H1 (cell line): ENCODE measurements at regions not wholly inside any gene's neighbourhood (a gene's known extent, or its start where the extent isn't known, plus 50 kb on each side); places are given as distances from the start of the nearest gene placed in this dataset.

Experiments used
- CTCF ChIA-PET: fragments of 300-600 bp; sonication (Branson Sonifier 250); formaldehyde crosslinking; loops from one replicate; lab custom pipeline; 2021; ENCODE audit not compliant: partially characterized antibody; lab: Charles Lee
- POLR2A ChIA-PET: fragments of 300-600 bp; sonication (Branson Sonifier 250); formaldehyde crosslinking; loops from one replicate; lab custom pipeline; 2021; ENCODE audit warnings: inconsistent platforms; ENCODE audit not compliant: partially characterized antibody; lab: Charles Lee
- DNase-seq, 2 experiments: peaks; one replicate each; pipeline versions ENCODE4 v3.0.0 to v3.0.0-alpha.2; 2010 to 2022; ENCODE audit warnings: low spot score in 2 of 2, low read depth in 1 of 2, mixed read lengths in 1 of 2
- FAIRE-seq: peaks from 2 replicates; lab custom pipeline; 2011; peaks lifted over from hg19 to GRCh38; lab: Jason Lieb, UNC
- H2AFZ ChIP-seq: 2 replicates; pipeline ENCODE4 v1.8.1; 2012; ENCODE audit warnings: low read length, inconsistent platforms
- H2AK5ac ChIP-seq: 2 replicates; pipeline ENCODE4 v1.6.1; 2013; ENCODE audit warnings: low read depth, low read length
- H2BK120ac ChIP-seq: replicated peaks from 2 replicates; pipeline ENCODE3; 2013; ENCODE audit warnings: low read depth, low read length, inconsistent platforms
- H2BK12ac ChIP-seq: 2 replicates; pipeline ENCODE4 v1.6.1; 2013; ENCODE audit warnings: low read depth, low read length
- H2BK15ac ChIP-seq: 2 replicates; pipeline ENCODE4 v1.6.1; 2013; ENCODE audit warnings: low read length
- H2BK20ac ChIP-seq: 2 replicates; pipeline ENCODE4 v1.6.1; 2013; ENCODE audit warnings: low read length
- H2BK5ac ChIP-seq: 2 replicates; pipeline ENCODE4 v1.6.1; 2013; ENCODE audit warnings: low read depth, low read length
- H3K14ac ChIP-seq: 2 replicates; pipeline ENCODE4 v1.6.1; 2013; ENCODE audit warnings: inconsistent platforms; ENCODE audit not compliant: insufficient read length
- H3K18ac ChIP-seq: 2 replicates; pipeline ENCODE4 v1.6.1; 2013; ENCODE audit warnings: low read length; ENCODE audit errors: extremely low read depth
- H3K23ac ChIP-seq: 2 replicates; pipeline ENCODE4 v1.6.1; 2013; ENCODE audit warnings: inconsistent platforms; ENCODE audit not compliant: insufficient read length
- H3K23me2 ChIP-seq: 2 replicates; pipeline ENCODE4 v1.6.1; 2013; ENCODE audit warnings: low read depth, low read length
- H3K27ac ChIP-seq: 2 replicates; pipeline ENCODE4 v1.6.1; 2011; ENCODE audit warnings: low read depth, low read length, inconsistent platforms
- H3K27me3 ChIP-seq, 4 experiments: replicated peaks in 1 of 4; 1 replicate in 1 of 4; 2 replicates in 3 of 4; pipeline versions ENCODE4 v1.6.1 to v1.8.1; 2011 to 2013; ENCODE audit warnings: low read length in 3 of 4, mild to moderate bottlenecking in 3 of 4, inconsistent platforms in 2 of 4, mixed read lengths in 2 of 4, moderate library complexity in 1 of 4; ENCODE audit not compliant: control insufficient read depth in 3 of 4, insufficient read depth in 3 of 4; ENCODE audit errors: extremely low read depth in 1 of 4
- H3K36me3 ChIP-seq, 4 experiments: 2 replicates each; pipeline versions ENCODE4 v1.6.1 to v1.8.1; 2011 to 2013; ENCODE audit warnings: mild to moderate bottlenecking in 4 of 4, low read length in 3 of 4, moderate library complexity in 2 of 4, control low read depth in 1 of 4, inconsistent platforms in 1 of 4; ENCODE audit not compliant: insufficient read depth in 4 of 4, control insufficient read depth in 2 of 4
- H3K4ac ChIP-seq: replicated peaks from 2 replicates; pipeline ENCODE3; 2013; ENCODE audit warnings: low read length, low read depth, mixed read lengths, inconsistent platforms; ENCODE audit not compliant: insufficient read length
- H3K4me1 ChIP-seq, 4 experiments: replicated peaks in 1 of 4; 1 replicate in 1 of 4; 2 replicates in 3 of 4; pipeline versions ENCODE4 v1.6.1 to v1.8.1; 2011 to 2013; ENCODE audit warnings: low read length in 3 of 4, inconsistent platforms in 2 of 4, mixed read lengths in 1 of 4; ENCODE audit not compliant: insufficient read depth in 4 of 4, control insufficient read depth in 3 of 4
- H3K4me2 ChIP-seq, 2 experiments: 2 replicates each; pipeline versions ENCODE4 v1.6.1 to v1.8.1; 2011 to 2013; ENCODE audit warnings: low read depth in 2 of 2, low read length in 2 of 2, control low read depth in 1 of 2, inconsistent platforms in 1 of 2, mild to moderate bottlenecking in 1 of 2; ENCODE audit not compliant: insufficient read depth in 1 of 2
- H3K4me3 ChIP-seq, 4 experiments: fragments of 200-600, 300-600 bp in 1 of 4; sonication (generic), shearing (Covaris generic), sonication (Bioruptor Twin) in 1 of 4; 2 replicates each; pipeline versions ENCODE4 v1.5.1 to v1.8.1; 2011 to 2016; ENCODE audit warnings: low read length in 4 of 4, low read depth in 3 of 4, control low read depth in 2 of 4, inconsistent platforms in 2 of 4, mild to moderate bottlenecking in 2 of 4, mixed read lengths in 1 of 4, moderate library complexity in 1 of 4; ENCODE audit not compliant: insufficient read depth in 2 of 4; ENCODE audit errors: extremely low read depth in 1 of 4
- H3K56ac ChIP-seq: replicated peaks from 2 replicates; pipeline ENCODE3; 2013; ENCODE audit warnings: low read depth, mild to moderate bottlenecking, mixed read lengths, low read length, inconsistent platforms; ENCODE audit not compliant: insufficient read length
- H3K79me1 ChIP-seq: 2 replicates; pipeline ENCODE4 v1.6.1; 2013; ENCODE audit warnings: low read depth, low read length, control low read depth
- H3K79me2 ChIP-seq, 2 experiments: 2 replicates each; pipeline versions ENCODE4 v1.6.1 to v1.8.1; 2012 to 2013; ENCODE audit warnings: low read length in 2 of 2, mild to moderate bottlenecking in 2 of 2, inconsistent platforms in 1 of 2; ENCODE audit not compliant: insufficient read depth in 2 of 2, control insufficient read depth in 1 of 2
- H3K9ac ChIP-seq, 4 experiments: replicated peaks in 1 of 4; 1 replicate in 1 of 4; 2 replicates in 3 of 4; pipeline versions ENCODE4 v1.6.1 to v1.8.1; 2011 to 2013; ENCODE audit warnings: low read depth in 3 of 4, low read length in 3 of 4, control low read depth in 2 of 4, mild to moderate bottlenecking in 2 of 4, moderate library complexity in 2 of 4, inconsistent platforms in 1 of 4; ENCODE audit errors: extremely low read depth in 1 of 4
- H3K9me3 ChIP-seq, 2 experiments: 2 replicates each; pipeline versions ENCODE4 v1.6.1 to v1.8.1; 2012 to 2013; ENCODE audit warnings: mild to moderate bottlenecking in 2 of 2, moderate library complexity in 2 of 2, control low read depth in 1 of 2, inconsistent platforms in 1 of 2, low read depth in 1 of 2, low read length in 1 of 2, mixed read lengths in 1 of 2; ENCODE audit not compliant: insufficient read depth in 2 of 2
- H4K20me1 ChIP-seq, 2 experiments: replicated peaks in 1 of 2; 2 replicates each; pipeline versions ENCODE3 to v1.8.1; 2011 to 2013; ENCODE audit warnings: inconsistent platforms in 2 of 2, low read length in 2 of 2, mild to moderate bottlenecking in 1 of 2; ENCODE audit not compliant: insufficient read depth in 2 of 2, control insufficient read depth in 1 of 2
- H4K5ac ChIP-seq: 2 replicates; pipeline ENCODE4 v1.6.1; 2013; ENCODE audit warnings: low read length, low read depth, mixed read lengths, inconsistent platforms; ENCODE audit not compliant: insufficient read length
- H4K8ac ChIP-seq: 2 replicates; pipeline ENCODE4 v1.8.0; 2013; ENCODE audit warnings: mild to moderate bottlenecking, moderate library complexity, low read length, inconsistent platforms; ENCODE audit not compliant: insufficient read depth; ENCODE audit errors: extremely low read depth
- H4K91ac ChIP-seq: replicated peaks from 2 replicates; pipeline ENCODE3; 2013; ENCODE audit warnings: low read length, mixed read lengths, inconsistent platforms; ENCODE audit not compliant: insufficient read length
- BRCA1 ChIP-seq: IDR thresholded peaks from 2 replicates; pipeline ENCODE4 v1.6.1; 2012; ENCODE audit warnings: low read depth, low read length, improper control_type of control experiment
- CHD2 ChIP-seq: IDR thresholded peaks from 2 replicates; pipeline ENCODE4 v1.6.1; 2012; ENCODE audit warnings: low read length, improper control_type of control experiment
- EGR1 ChIP-seq: IDR thresholded peaks from 2 replicates; pipeline ENCODE4 v1.6.1; 2011; ENCODE audit warnings: low read depth, low read length, borderline replicate concordance
- GTF2F1 ChIP-seq: IDR thresholded peaks from 2 replicates; pipeline ENCODE4 v1.6.1; 2012; ENCODE audit warnings: low read depth, low read length, improper control_type of control experiment, borderline replicate concordance
- SP4 ChIP-seq: IDR thresholded peaks from 2 replicates; pipeline ENCODE4 v1.6.1; 2012; ENCODE audit warnings: low read length, inconsistent platforms
- WGBS, 2 experiments: shearing (Covaris generic) in 1 of 2; methylation state at CpG; one replicate each; pipeline versions ENCODE4 v1.1.6 to v1.1.7; 2013 to 2015; ENCODE audit warnings: low lambda C conversion rate in 2 of 2, mixed read lengths in 2 of 2, inconsistent platforms in 1 of 2, low coverage in 1 of 2, missing lambda C conversion rate in 1 of 2; ENCODE audit not compliant: insufficient replicate concordance in 2 of 2, insufficient coverage in 1 of 2, insufficient read length in 1 of 2; ENCODE audit errors: extremely low coverage in 1 of 2, missing lambda C conversion rate in 1 of 2; 5-methylcytosine and 5-hydroxymethylcytosine counted together

DNA sequence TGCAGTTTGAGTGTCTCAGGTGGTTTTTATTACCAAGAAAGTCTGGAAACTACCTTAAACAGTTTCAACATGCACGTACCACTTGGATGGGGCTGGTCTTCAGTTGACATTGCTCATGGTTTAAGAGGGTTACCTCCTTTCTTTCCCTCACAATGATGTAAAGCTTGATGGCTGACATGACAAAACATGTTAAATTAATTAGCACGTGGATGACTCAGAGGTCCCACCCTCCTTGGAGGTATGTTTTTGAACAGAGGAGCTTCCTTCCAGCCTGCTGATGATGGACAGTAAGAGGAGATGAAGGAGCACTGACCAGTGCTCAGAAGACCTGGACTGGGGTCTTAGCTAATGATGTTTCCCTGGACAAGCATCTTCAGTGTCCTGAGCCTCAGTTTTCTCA, 322.3 kb upstream of the PODXL start:
- H3K9me3 ChIP-seq, result peaks cover 0 to 5% of the 10 kb centered on the region in 2 experiments; a peak in 2 of 4 replicates
- H4K5ac ChIP-seq, result no peak overlapping the region
- ChIA-PET POLR2A (no interaction called here), CTCF (interaction anchor here (1.4 to 2.7 kb wide), 5 partner anchors 10 to 27 kb away, joined by 3 to 15 read pairs (median 4); no protein-coding TSS in a partner anchor)
- H3K4me1 ChIP-seq, result no peaks in the 10 kb centered on the region; a peak in 1 of 7 replicates
- H3K27me3 ChIP-seq, result no peaks in the 10 kb centered on the region; a peak in 1 of 7 replicates
- H2BK12ac ChIP-seq, result no peak overlapping the region
- no peak for FAIRE-seq
- peaks cover 0 to 8% of the 10 kb centered on the region in 2 experiments; a peak in 2 of 4 replicates for H3K79me2 ChIP-seq
- H3K9ac ChIP-seq, result no peak overlapping the region
- H3K56ac ChIP-seq, result no peak overlapping the region
- no peak overlapping the region for H2BK20ac ChIP-seq
- H4K91ac ChIP-seq, result no peak overlapping the region
- no peak for TF ChIP-seq BRCA1
- TF ChIP-seq GTF2F1, result no peak
- no peak for TF ChIP-seq EGR1
- TF ChIP-seq SP4, result no peak
- TF ChIP-seq CHD2, result no peak
- no peak overlapping the region for H2BK120ac ChIP-seq
- 90% methylated on average over 2 of the region's 2 CpGs; no CpG with 5 or more reads in 1 of the 2 experiments for WGBS, 2 experiments
- DNase-seq, result no peak
- H3K23me2 ChIP-seq, result no peaks in the 10 kb centered on the region
- no peak overlapping the region for H3K4me2 ChIP-seq
- no peak overlapping the region for H2AK5ac ChIP-seq
- no peak overlapping the region for H2BK15ac ChIP-seq
- H3K4me3 ChIP-seq, result no peak overlapping the region
- H4K20me1 ChIP-seq, result peaks cover 0 to 4% of the 10 kb centered on the region in 2 experiments
- no peak overlapping the region for H3K14ac ChIP-seq
- H3K79me1 ChIP-seq, result no peaks in the 10 kb centered on the region
- no peak overlapping the region for H3K4ac ChIP-seq
- H3K36me3 ChIP-seq, result no peaks in the 10 kb centered on the region; a peak in 2 of 8 replicates
- no peak overlapping the region for H4K8ac ChIP-seq
- H2BK5ac ChIP-seq, result no peak overlapping the region
- no peak overlapping the region for H2AFZ ChIP-seq
- H3K23ac ChIP-seq, result no peak overlapping the region
- no peak overlapping the region for H3K27ac ChIP-seq
- H3K18ac ChIP-seq, result no peak overlapping the region
